ENCODE measurements at regions not wholly inside any gene's neighbourhood (a gene's known extent, or its start where the extent isn't known, plus 50 kb on each side); places are given as distances from the start of the nearest gene placed in this dataset.

GRCh38 chr12:13318231-13319015 is 121.9 kb downstream of the EMP1 start:
- no peak overlapping the region for H3K27ac Mint-ChIP-seq
- H3K36me3 Mint-ChIP-seq (ENCODE audit: low read depth): no peaks in the 10 kb centered on the region
- no peaks in the 10 kb centered on the region for H3K9me3 Mint-ChIP-seq
- no peaks in the 10 kb centered on the region for H3K4me1 Mint-ChIP-seq (ENCODE audit: low read depth)
- no peak overlapping the region for H3K4me3 Mint-ChIP-seq
- peaks cover 12% of the 10 kb centered on the region for H3K27me3 Mint-ChIP-seq

GRCh38 chr12:13316587-13317246 is 120.2 kb downstream of the EMP1 start:
- Mint-ChIP-seq H3K36me3 (ENCODE audit: low read depth) (no peaks in the 10 kb centered on the region), H3K9me3 (no peaks in the 10 kb centered on the region), H3K4me1 (ENCODE audit: low read depth) (no peaks in the 10 kb centered on the region), H3K4me3 (no peak overlapping the region), H3K27ac (no peak overlapping the region), H3K27me3 (peaks cover 19% of the 10 kb centered on the region)

- Mint-ChIP-seq H3K27me3 (peaks cover 12% of the 10 kb centered on the region), H3K36me3 (ENCODE audit: low read depth) (no peaks in the 10 kb centered on the region), H3K9me3 (no peaks in the 10 kb centered on the region), H3K4me1 (ENCODE audit: low read depth) (no peaks in the 10 kb centered on the region), H3K4me3 (no peak overlapping the region), H3K27ac (no peak overlapping the region)
Measured at GRCh38 chr12:13313886-13314285, 117.4 kb downstream of the EMP1 start.

GRCh38 chr12:13311551-13311950 is 115.0 kb downstream of the EMP1 start:
- Mint-ChIP-seq H3K27me3 (peaks cover 12% of the 10 kb centered on the region), H3K4me1 (ENCODE audit: low read depth) (no peaks in the 10 kb centered on the region), H3K27ac (no peak overlapping the region), H3K4me3 (no peak overlapping the region), H3K9me3 (no peaks in the 10 kb centered on the region), H3K36me3 (ENCODE audit: low read depth) (no peaks in the 10 kb centered on the region)

GRCh38 chr12:13307143-13307816 is 110.8 kb downstream of the EMP1 start:
- Mint-ChIP-seq H3K4me1 (ENCODE audit: low read depth) (no peaks in the 10 kb centered on the region), H3K4me3 (no peak overlapping the region), H3K27me3 (peaks cover 17% of the 10 kb centered on the region), H3K27ac (no peak overlapping the region), H3K9me3 (no peaks in the 10 kb centered on the region), H3K36me3 (ENCODE audit: low read depth) (no peaks in the 10 kb centered on the region)

GRCh38 chr12:13304924-13305323 is 108.4 kb downstream of the EMP1 start:
- Mint-ChIP-seq H3K4me1 (ENCODE audit: low read depth) (no peaks in the 10 kb centered on the region), H3K27me3 (peaks cover 21% of the 10 kb centered on the region)

GRCh38 chr12:13299457-13299856 is 102.9 kb downstream of the EMP1 start:
- H3K4me3 Mint-ChIP-seq: no peak overlapping the region
- no peaks in the 10 kb centered on the region for H3K9me3 Mint-ChIP-seq
- no peak overlapping the region for H3K27ac Mint-ChIP-seq
- H3K4me1 Mint-ChIP-seq (ENCODE audit: low read depth): no peaks in the 10 kb centered on the region
- no peaks in the 10 kb centered on the region for H3K36me3 Mint-ChIP-seq (ENCODE audit: low read depth)
- H3K27me3 Mint-ChIP-seq: peaks cover 16% of the 10 kb centered on the region

More at GRCh38 chr12:13304924-13305323, 108.4 kb downstream of the EMP1 start:
- Mint-ChIP-seq H3K27ac (no peak overlapping the region), H3K9me3 (no peaks in the 10 kb centered on the region), H3K36me3 (ENCODE audit: low read depth) (no peaks in the 10 kb centered on the region), H3K4me3 (no peak overlapping the region)

- no peaks in the 10 kb centered on the region for H3K9me3 Mint-ChIP-seq
- H3K36me3 Mint-ChIP-seq (ENCODE audit: low read depth): no peaks in the 10 kb centered on the region
- H3K27me3 Mint-ChIP-seq: peaks cover 8% of the 10 kb centered on the region
- no peaks in the 10 kb centered on the region for H3K4me1 Mint-ChIP-seq (ENCODE audit: low read depth)
- no peak overlapping the region for H3K27ac Mint-ChIP-seq
- no peak overlapping the region for H3K4me3 Mint-ChIP-seq
Measured at GRCh38 chr12:13293096-13293495, 96.6 kb downstream of the EMP1 start.

GRCh38 chr12:13289653-13290289 is 93.2 kb downstream of the EMP1 start:
- peaks cover 8% of the 10 kb centered on the region for H3K27me3 Mint-ChIP-seq
- H3K4me1 Mint-ChIP-seq (ENCODE audit: low read depth): no peaks in the 10 kb centered on the region
- H3K27ac Mint-ChIP-seq: no peak overlapping the region
- H3K36me3 Mint-ChIP-seq (ENCODE audit: low read depth): no peaks in the 10 kb centered on the region
- no peak overlapping the region for H3K4me3 Mint-ChIP-seq
- no peaks in the 10 kb centered on the region for H3K9me3 Mint-ChIP-seq

- Mint-ChIP-seq H3K27me3 (peaks cover 8% of the 10 kb centered on the region), H3K9me3 (no peaks in the 10 kb centered on the region)
Measured at GRCh38 chr12:13288937-13289652, 92.6 kb downstream of the EMP1 start.

GRCh38 chr12:13288501-13288900 is 92.0 kb downstream of the EMP1 start:
- Mint-ChIP-seq H3K4me1 (ENCODE audit: low read depth) (no peaks in the 10 kb centered on the region), H3K36me3 (ENCODE audit: low read depth) (no peaks in the 10 kb centered on the region), H3K27me3 (peaks cover 4% of the 10 kb centered on the region), H3K27ac (no peak overlapping the region), H3K4me3 (no peak overlapping the region), H3K9me3 (no peaks in the 10 kb centered on the region)

More at GRCh38 chr12:13288937-13289652, 92.6 kb downstream of the EMP1 start:
- H3K36me3 Mint-ChIP-seq (ENCODE audit: low read depth): no peaks in the 10 kb centered on the region
- no peak overlapping the region for H3K4me3 Mint-ChIP-seq
- no peaks in the 10 kb centered on the region for H3K4me1 Mint-ChIP-seq (ENCODE audit: low read depth)
- H3K27ac Mint-ChIP-seq: no peak overlapping the region

- Mint-ChIP-seq H3K27me3 (peaks cover 2% of the 10 kb centered on the region), H3K4me1 (ENCODE audit: low read depth) (no peaks in the 10 kb centered on the region), H3K27ac (no peak overlapping the region), H3K9me3 (no peaks in the 10 kb centered on the region), H3K36me3 (ENCODE audit: low read depth) (no peaks in the 10 kb centered on the region), H3K4me3 (no peak overlapping the region)
Measured at GRCh38 chr12:13283867-13284266, 87.3 kb downstream of the EMP1 start.

GRCh38 chr12:13282861-13283260 is 86.3 kb downstream of the EMP1 start:
- Mint-ChIP-seq H3K27ac (no peak overlapping the region), H3K9me3 (no peaks in the 10 kb centered on the region), H3K27me3 (peaks cover 4% of the 10 kb centered on the region), H3K4me1 (ENCODE audit: low read depth) (peaks cover 3% of the 10 kb centered on the region), H3K4me3 (no peak overlapping the region), H3K36me3 (ENCODE audit: low read depth) (no peaks in the 10 kb centered on the region)

- Mint-ChIP-seq H3K27me3 (peaks cover 41% of the 10 kb centered on the region), H3K9me3 (no peaks in the 10 kb centered on the region), H3K4me3 (no peak overlapping the region), H3K27ac (no peak overlapping the region), H3K4me1 (ENCODE audit: low read depth) (peaks cover 3% of the 10 kb centered on the region), H3K36me3 (ENCODE audit: low read depth) (no peaks in the 10 kb centered on the region)
Measured at GRCh38 chr12:13278249-13278787, 81.8 kb downstream of the EMP1 start.
